ENCODE measurements at regions not wholly inside any gene's neighbourhood (a gene's known extent, or its start where the extent isn't known, plus 50 kb on each side); places are given as distances from the start of the nearest gene placed in this dataset.

DNA sequence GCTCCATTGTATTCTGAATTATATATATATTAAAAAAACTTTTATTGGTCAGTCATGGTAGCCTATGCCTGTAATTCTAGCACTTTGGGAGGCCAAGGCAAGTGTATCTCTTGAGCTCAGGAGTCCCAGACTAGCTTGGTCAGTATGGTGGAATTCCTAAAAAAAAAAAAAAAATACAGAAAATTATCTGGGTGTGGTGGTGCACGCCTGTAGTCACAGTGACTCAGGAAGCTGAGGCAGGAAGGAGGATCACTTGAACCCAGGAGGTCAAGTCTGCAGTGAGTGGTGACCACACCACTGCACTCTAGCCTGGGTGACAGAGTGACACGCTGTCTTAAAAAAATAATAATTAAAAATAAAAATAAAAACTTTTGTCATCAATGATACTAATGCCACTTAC, 133.2 kb downstream of the FAT3 start:
- TF ChIP-seq, protein P1, sequence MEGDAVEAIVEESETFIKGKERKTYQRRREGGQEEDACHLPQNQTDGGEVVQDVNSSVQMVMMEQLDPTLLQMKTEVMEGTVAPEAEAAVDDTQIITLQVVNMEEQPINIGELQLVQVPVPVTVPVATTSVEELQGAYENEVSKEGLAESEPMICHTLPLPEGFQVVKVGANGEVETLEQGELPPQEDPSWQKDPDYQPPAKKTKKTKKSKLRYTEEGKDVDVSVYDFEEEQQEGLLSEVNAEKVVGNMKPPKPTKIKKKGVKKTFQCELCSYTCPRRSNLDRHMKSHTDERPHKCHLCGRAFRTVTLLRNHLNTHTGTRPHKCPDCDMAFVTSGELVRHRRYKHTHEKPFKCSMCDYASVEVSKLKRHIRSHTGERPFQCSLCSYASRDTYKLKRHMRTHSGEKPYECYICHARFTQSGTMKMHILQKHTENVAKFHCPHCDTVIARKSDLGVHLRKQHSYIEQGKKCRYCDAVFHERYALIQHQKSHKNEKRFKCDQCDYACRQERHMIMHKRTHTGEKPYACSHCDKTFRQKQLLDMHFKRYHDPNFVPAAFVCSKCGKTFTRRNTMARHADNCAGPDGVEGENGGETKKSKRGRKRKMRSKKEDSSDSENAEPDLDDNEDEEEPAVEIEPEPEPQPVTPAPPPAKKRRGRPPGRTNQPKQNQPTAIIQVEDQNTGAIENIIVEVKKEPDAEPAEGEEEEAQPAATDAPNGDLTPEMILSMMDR (IDR thresholded peaks at IDR 0.05), result no peak
- TF ChIP-seq POLR2A (IDR thresholded peaks at IDR 0.05), result no peak
